ENCODE measurements at regions not wholly inside any gene's neighbourhood (a gene's known extent, or its start where the extent isn't known, plus 50 kb on each side); places are given as distances from the start of the nearest gene placed in this dataset.
"Not testable (repeated sequence)": the region's sequence is repeated elsewhere in the genome, so short reads cannot be mapped to it uniquely, and the experiment has no call there.

- no peak for DNase-seq
Measured at GRCh38 chr1:221863635-221864034, 121.7 kb upstream of the DUSP10 start.

DNA sequence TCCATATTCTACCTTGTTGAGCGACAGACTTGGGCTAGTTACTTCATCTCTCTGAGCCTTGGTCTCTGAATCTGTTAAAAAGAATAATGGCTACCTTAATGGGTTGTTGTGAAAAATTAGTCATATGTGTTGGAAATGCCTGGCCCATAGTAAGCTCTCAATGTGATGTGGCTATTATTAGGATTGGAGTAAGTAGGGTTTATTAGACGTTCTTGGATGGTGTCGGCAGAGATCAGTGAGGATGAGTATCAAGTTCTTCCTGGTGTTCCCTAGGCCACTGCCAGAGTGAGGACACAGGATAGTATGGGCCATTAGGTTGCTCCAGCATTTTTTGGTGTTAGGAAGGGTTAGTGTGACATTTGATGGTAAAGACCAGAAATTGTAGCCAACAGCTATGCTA, 121.1 kb upstream of the DUSP10 start:
- no peak for DNase-seq

- DNase-seq: peak; percentile 92
Measured at GRCh38 chr1:221858818-221859611, 117.1 kb upstream of the DUSP10 start.

- DNase-seq: not testable (repeated sequence)
Measured at GRCh38 chr1:221857094-221857444, 115.2 kb upstream of the DUSP10 start.

- DNase-seq: peak; percentile 89
Measured at GRCh38 chr1:221856228-221857093, 114.6 kb upstream of the DUSP10 start.

- no peak for DNase-seq
Measured at GRCh38 chr1:221855156-221855555, 113.3 kb upstream of the DUSP10 start.

- DNase-seq: no peak
Measured at GRCh38 chr1:221851336-221851735, 109.4 kb upstream of the DUSP10 start.

GRCh38 chr1:221850470-221851187, 108.7 kb upstream of the DUSP10 start:
- DNase-seq: no peak

GRCh38 chr1:221849897-221850296, 108.0 kb upstream of the DUSP10 start:
- DNase-seq: no peak

DNA sequence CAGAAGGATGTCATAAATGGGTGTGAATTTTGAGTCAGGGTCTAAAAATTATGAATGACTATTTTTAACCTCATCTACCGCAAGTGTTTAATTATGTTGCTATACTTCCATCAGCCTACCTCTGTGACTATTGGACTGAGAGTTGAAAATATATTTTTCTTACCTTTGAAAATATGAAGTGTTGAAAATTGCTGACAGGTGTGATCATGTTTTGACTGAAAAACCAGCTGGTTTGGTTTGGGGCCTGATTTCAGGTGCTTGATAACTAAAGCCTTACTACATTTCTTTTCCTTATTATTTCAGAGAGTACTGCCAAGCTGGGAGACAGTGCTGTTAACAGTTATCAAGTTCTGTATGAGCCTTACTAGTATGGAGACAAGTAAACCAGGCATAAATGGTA, 107.2 kb upstream of the DUSP10 start:
- DNase-seq: no peak

- no peak for DNase-seq
Measured at GRCh38 chr1:221847676-221848075, 105.8 kb upstream of the DUSP10 start.

- DNase-seq: no peak
Measured at GRCh38 chr1:221845650-221846371, 103.9 kb upstream of the DUSP10 start.

DNA sequence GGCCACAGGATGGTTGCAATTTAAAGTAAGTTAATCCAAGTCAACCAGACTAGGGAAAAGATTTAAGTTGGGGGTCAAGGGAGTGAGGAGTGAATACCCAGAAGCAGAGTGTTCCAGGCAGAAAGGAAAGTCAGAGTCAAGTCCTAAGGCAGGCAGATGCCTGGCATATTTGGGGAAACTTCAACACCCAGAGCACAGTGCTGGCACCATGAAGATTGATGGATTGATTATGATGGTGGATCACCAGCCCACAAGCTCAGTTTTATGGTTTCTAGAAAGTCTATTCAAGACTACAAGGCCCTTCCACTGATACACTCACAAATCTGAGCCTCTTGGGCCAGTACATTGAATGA, 100.1 kb upstream of the DUSP10 start:
- DNase-seq: no peak

DNA sequence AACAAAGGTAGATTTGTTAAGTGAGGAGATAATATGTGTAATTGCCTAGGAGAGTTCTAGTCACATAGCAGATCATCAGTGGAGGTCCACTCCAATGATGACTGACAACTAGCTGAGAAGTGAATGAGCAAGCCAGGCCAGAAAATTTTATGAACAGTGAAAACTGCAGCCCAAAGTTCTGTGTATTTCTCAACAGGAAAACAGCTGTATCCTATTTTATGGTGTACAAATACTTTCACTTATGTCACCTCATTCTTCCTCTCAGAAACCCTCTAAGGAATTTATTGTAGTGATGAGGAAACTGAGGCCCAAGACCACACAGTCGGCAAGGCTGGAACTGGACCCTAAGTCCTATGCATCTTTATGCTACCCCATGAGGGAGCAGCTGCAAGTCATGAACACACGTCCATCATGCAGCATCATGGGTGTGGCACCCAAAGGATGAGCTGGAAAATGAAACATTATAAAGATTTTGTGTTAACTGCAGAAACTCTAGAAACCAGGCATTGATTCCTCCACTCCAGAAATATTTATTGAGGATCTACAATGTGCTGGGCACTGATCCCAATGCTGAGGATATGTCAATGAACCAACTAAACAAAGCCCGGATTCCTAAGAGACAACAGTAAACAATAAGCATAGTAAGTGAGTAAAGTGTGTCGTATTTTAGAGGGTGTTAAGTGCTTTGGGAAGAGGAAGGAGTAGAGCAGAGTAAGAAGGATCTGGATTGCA, 99.5 kb upstream of the DUSP10 start:
- DNase-seq: peak; percentile 69

DNA sequence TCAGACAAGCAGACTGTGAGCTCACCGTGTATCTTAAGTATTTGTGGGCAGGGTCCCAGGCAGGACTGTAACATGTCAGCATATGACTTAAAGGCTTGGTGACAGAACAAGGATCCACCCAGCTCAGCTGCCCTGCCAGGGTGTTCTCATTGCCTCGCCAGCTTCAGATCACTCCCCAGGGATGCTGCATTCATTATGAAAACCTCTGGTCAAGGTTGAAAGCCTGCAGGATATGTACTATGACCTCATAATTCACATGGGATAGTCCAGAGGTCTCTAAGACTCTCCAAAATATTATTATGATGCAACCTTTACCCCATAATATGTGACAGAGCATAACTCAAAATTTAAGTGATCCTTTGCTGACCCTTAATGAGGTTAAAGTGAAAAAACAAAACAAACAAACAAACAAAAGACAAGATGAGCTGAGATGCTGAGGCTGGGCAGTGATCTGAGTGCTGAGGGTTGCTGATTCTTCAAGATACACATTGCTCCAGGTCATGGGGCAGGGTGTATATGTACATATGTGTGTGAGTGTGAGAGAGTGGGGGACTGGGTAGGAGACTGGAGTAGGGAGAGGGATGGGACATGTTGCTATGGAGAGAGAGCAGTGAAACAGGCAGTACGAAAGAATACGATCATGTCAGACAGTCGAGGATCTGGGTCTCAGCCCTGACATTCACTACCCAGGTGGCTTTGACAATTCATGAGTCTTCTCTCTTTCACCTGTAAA, 98.8 kb upstream of the DUSP10 start:
- peak; percentile 23 for DNase-seq

DNA sequence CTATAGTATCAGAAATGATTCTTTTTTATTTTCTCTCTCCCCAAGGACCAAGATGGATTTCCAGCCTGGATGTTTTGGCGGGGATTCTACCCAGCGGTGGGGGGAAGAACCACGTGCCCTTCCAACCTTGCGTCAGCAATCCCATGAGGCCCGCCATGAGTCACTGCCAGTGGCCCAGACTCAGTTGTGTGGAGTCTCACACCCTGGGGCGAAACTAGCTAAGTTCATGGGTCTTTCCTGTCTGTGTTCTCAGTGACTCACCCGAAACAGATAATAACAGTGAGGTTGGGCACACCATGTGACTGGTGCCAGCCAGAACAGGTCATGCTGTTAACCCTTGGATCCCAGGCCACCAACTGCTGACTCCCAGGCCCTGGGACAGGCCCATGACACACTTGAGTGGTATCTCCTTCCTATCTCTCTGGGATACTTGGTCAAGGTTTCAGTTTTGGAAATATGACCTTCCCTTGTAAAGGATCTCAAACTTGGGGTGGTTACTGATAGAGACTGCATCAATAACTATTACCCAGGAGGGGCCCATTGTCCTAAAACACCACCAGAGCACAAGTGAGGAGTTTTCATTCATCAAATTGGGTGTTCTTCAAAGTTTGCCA, 98.0 kb upstream of the DUSP10 start:
- DNase-seq: peak; percentile 53

GRCh38 chr1:221839321-221839720, 97.4 kb upstream of the DUSP10 start:
- DNase-seq: no peak

- DNase-seq: no peak
Measured at GRCh38 chr1:221837896-221838295, 96.0 kb upstream of the DUSP10 start.

DNA sequence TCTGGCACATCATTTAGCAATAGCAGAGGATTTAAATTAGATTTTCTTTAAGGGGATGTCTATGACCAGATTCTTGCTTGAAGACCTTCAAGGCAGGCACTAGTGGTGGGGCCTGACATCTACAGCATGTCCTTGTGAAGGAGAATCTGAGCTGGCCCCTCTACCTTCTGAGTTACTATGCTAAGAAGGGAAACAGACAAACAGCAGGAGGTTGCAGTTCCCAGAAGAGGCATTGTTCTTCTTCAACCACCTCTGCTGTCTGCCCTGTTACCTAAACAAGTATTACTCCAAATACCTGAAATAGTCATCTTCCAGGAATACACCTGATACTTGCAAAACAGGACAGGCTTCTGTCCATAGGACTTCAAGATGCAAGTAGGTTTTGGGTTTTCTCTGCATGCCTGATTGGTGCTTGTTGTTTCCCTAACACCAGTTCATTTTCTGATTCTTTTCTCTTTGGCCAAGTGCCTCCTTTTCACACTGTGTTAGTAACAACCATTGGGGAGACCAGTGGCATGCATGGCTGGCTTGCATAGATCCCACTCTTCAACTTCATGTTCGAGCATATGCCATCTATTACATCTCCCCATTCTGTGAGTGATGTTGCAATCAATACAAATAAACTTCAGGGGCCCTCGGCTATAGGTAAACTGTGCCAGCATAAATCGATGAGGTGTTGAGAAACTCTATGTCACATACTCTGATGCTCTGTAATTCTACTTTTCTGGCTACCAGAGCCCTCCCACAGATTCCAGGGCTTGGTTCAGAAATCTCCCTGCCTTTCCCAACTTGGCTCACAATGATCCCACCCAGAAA, 93.0 kb upstream of the DUSP10 start:
- DNase-seq: no peak

DNA sequence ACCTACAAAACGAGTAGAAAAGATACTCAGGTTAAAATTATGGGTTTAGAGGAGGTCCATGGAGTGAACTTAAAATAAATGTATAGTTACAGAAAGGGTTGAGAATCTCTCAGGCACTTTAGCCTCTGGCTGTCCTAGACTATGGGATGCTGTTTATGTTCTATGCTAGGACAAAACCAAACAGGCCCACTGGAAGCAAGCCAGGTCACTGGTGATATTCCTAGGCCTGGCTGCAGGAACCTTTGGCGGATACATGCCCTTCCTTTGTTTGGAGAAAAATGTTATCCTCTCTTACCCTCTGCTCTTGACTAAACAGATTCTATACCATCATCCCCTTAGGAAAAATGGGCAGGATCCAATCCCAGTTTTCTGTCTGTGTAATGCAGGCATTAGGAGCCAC, 90.7 kb upstream of the DUSP10 start:
- DNase-seq: no peak
